ENCODE measurements at regions not wholly inside any gene's neighbourhood (a gene's known extent, or its start where the extent isn't known, plus 50 kb on each side); places are given as distances from the start of the nearest gene placed in this dataset.

- no peak for TF ChIP-seq CTCF (IDR thresholded peaks at IDR 0.05)
Measured at GRCh38 chr7:126286317-126286716, 966.4 kb downstream of the GRM8 start.

GRCh38 chr7:126236261-126236660 is 1016.5 kb downstream of the GRM8 start:
- TF ChIP-seq CTCF (IDR thresholded peaks at IDR 0.05): no peak

- no peak for TF ChIP-seq CTCF (IDR thresholded peaks at IDR 0.05)
Measured at GRCh38 chr7:126228356-126229061, 1024.2 kb downstream of the GRM8 start.

- TF ChIP-seq CTCF (IDR thresholded peaks at IDR 0.05): no peak
Measured at GRCh38 chr7:126227643-126228042, 1025.1 kb downstream of the GRM8 start.

GRCh38 chr7:126227055-126227454 is 1025.7 kb downstream of the GRM8 start:
- no peak for TF ChIP-seq CTCF (IDR thresholded peaks at IDR 0.05)

GRCh38 chr7:126223729-126224128 is 1029.0 kb downstream of the GRM8 start:
- no peak for TF ChIP-seq CTCF (IDR thresholded peaks at IDR 0.05)

GRCh38 chr7:126222782-126223181 is 1030.0 kb downstream of the GRM8 start:
- TF ChIP-seq CTCF (IDR thresholded peaks at IDR 0.05): no peak

- TF ChIP-seq CTCF (IDR thresholded peaks at IDR 0.05): no peak
Measured at GRCh38 chr7:126215785-126216184, 1037.0 kb downstream of the GRM8 start.
